ENCODE measurements at regions not wholly inside any gene's neighbourhood (a gene's known extent, or its start where the extent isn't known, plus 50 kb on each side); places are given as distances from the start of the nearest gene placed in this dataset.
A peak's percentile ranks its signal among the peaks of the same experiment; 100 is the strongest.

DNA sequence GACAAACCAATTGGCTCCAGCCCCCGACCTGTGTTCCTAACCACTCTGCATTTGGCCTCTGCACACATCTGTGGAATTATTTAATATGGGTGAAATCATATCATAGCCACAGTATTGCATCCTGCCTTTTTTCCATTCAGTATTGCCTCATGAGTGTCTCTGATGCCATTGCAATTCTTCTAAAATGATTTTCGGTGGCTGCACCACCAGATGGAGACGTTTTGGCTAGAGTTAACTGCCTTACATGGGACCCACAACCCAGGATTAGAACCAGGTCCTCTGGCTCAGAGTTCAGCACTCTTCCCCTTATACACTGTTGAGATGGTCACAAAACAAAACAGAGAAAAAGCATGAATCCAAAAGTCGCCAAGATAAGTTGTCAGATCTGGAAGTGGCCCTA lies 180.8 kb downstream of the EMX2 start:
- H3K4me3 ChIP-seq: no peak overlapping the region
- Mint-ChIP-seq H3K27me3 (ENCODE audit: insufficient read depth, low read depth, poor library complexity) (peaks cover 11% of the 10 kb centered on the region), H3K9me3 (no peaks in the 10 kb centered on the region), H3K27ac (no peak overlapping the region), H3K36me3 (ENCODE audit: low read depth) (no peaks in the 10 kb centered on the region), H3K4me3 (no peak overlapping the region), H3K4me1 (peaks cover 12% of the 10 kb centered on the region; the same call in 2 of the 3 replicates)
- peaks cover 7% of the 10 kb centered on the region; the same call in 1 of the 2 replicates for H3K4me1 ChIP-seq (ENCODE audit: insufficient read depth)
- ATAC-seq (no peak), DNase-seq (ENCODE audit: low spot score) (no peak)
- H3K36me3 ChIP-seq (ENCODE audit: insufficient read depth): no peaks in the 10 kb centered on the region
- no peak overlapping the region for H2AFZ ChIP-seq
- TF ChIP-seq EZH2 (IDR thresholded peaks at IDR 0.05; ENCODE audit: low read depth, unreplicated experiment): no peak
- TF ChIP-seq, protein P1, sequence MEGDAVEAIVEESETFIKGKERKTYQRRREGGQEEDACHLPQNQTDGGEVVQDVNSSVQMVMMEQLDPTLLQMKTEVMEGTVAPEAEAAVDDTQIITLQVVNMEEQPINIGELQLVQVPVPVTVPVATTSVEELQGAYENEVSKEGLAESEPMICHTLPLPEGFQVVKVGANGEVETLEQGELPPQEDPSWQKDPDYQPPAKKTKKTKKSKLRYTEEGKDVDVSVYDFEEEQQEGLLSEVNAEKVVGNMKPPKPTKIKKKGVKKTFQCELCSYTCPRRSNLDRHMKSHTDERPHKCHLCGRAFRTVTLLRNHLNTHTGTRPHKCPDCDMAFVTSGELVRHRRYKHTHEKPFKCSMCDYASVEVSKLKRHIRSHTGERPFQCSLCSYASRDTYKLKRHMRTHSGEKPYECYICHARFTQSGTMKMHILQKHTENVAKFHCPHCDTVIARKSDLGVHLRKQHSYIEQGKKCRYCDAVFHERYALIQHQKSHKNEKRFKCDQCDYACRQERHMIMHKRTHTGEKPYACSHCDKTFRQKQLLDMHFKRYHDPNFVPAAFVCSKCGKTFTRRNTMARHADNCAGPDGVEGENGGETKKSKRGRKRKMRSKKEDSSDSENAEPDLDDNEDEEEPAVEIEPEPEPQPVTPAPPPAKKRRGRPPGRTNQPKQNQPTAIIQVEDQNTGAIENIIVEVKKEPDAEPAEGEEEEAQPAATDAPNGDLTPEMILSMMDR (conservative IDR thresholded peaks at IDR 0.05; ENCODE audit: low read depth in 2 of 2): peak; percentile 10 to 26; a peak in 2 of 4 replicates
- no peak overlapping the region for H3K4me2 ChIP-seq
- H4K20me1 ChIP-seq (replicated peaks; ENCODE audit: insufficient read depth): no peaks in the 10 kb centered on the region
- no peak overlapping the region for H3K27ac ChIP-seq (ENCODE audit: low read depth)
- no peaks in the 10 kb centered on the region for H3F3A ChIP-seq (replicated peaks; ENCODE audit: low read depth)
- no peaks in the 10 kb centered on the region for H3K9me2 ChIP-seq (ENCODE audit: insufficient read depth)
- no peaks in the 10 kb centered on the region for H3K79me2 ChIP-seq (replicated peaks; ENCODE audit: insufficient read depth)
- H3K27me3 ChIP-seq (ENCODE audit: insufficient read depth): no peaks in the 10 kb centered on the region

DNA sequence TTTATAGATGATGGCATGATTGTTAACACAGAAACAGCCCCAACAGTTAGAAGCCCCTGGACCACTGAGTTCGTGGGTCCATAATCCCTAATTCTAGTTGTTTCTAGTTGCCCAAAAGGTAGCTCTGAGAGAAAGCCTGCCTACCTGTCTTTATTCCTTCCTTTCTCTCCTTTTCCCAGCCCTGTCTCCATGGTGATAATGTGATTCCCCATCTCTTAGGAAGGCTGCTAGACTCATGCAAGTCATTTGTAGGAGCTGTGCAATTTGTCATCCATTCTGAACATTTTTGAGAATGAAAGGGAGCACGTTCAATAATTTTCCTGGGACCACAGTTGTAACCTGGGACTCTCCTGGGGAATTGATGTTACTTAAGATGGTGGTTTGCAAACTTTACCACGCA lies 183.4 kb downstream of the EMX2 start:
- H3K27me3 ChIP-seq (ENCODE audit: insufficient read depth): no peaks in the 10 kb centered on the region
- H3K27ac Mint-ChIP-seq: no peak overlapping the region
- H3K27me3 Mint-ChIP-seq (ENCODE audit: insufficient read depth, low read depth, poor library complexity): peaks cover 10% of the 10 kb centered on the region

DNA sequence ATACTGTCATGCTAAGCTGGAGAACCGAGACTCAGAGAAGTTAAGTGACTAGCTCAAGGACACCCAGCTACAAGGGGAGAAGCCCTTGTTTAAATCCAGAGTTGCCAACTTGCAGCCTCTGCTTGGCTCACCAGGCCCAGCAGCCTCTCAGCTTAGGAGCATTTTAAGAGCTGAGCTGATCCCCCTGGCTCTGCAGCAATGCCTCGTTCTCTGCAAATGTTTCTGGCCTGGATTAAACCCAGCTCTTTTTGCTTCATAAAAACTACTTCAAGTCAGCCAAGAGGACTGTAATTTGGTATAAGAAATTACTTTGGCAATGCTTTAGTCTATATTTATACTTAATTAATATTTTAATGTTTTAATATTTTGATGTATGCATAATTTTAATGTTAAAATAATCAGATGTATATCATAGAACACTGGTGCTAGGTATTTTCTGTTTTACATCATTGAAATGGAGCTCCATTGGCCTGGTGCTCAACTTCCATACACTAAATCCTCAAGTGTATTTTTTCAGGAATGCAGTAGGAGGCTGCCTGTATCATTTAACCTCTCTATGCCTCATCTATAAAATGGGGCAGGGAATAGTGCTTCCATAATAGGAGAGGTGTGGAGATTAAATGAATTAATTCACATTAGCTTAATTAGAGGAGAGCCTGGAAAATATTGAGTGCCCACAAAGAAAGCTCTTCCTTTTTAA lies 184.2 kb downstream of the EMX2 start:
- H3F3A ChIP-seq (replicated peaks; ENCODE audit: low read depth): no peaks in the 10 kb centered on the region
- no peak overlapping the region for H2AFZ ChIP-seq
- H3K27me3 Mint-ChIP-seq (ENCODE audit: insufficient read depth, low read depth, poor library complexity): peaks cover 7% of the 10 kb centered on the region
- no peak overlapping the region for H3K27ac ChIP-seq (ENCODE audit: low read depth)
- no peaks in the 10 kb centered on the region for H3K36me3 Mint-ChIP-seq (ENCODE audit: low read depth)
- ATAC-seq: no peak
- peaks cover 17% of the 10 kb centered on the region for H3K4me1 Mint-ChIP-seq
- no peak overlapping the region for H3K4me3 Mint-ChIP-seq
- no peaks in the 10 kb centered on the region for H3K36me3 ChIP-seq (ENCODE audit: insufficient read depth)
- no peak for TF ChIP-seq STAT1 (IDR thresholded peaks at IDR 0.05; ENCODE audit: unreplicated experiment)
- TF ChIP-seq, protein P1 (conservative IDR thresholded peaks at IDR 0.05; ENCODE audit: low read depth in 2 of 2): no peak
- TF ChIP-seq EZH2phosphoT487 (IDR thresholded peaks at IDR 0.05; ENCODE audit: unreplicated experiment): no peak
- no peak for TF ChIP-seq ZNF114 (CRISPR knock-in tag; IDR thresholded peaks at IDR 0.05)
- TF ChIP-seq CREB1 (CRISPR knock-in tag; IDR thresholded peaks at IDR 0.05; ENCODE audit: low read depth): no peak
- TF ChIP-seq, protein P2, sequence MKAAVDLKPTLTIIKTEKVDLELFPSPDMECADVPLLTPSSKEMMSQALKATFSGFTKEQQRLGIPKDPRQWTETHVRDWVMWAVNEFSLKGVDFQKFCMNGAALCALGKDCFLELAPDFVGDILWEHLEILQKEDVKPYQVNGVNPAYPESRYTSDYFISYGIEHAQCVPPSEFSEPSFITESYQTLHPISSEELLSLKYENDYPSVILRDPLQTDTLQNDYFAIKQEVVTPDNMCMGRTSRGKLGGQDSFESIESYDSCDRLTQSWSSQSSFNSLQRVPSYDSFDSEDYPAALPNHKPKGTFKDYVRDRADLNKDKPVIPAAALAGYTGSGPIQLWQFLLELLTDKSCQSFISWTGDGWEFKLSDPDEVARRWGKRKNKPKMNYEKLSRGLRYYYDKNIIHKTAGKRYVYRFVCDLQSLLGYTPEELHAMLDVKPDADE (IDR thresholded peaks at IDR 0.05): no peak
- no peak for TF ChIP-seq JUNB (IDR thresholded peaks at IDR 0.05; ENCODE audit: unreplicated experiment)
- TF ChIP-seq NANOG (IDR thresholded peaks at IDR 0.05; ENCODE audit: borderline replicate concordance): no peak
- TF ChIP-seq ZNF331 (CRISPR knock-in tag; IDR thresholded peaks at IDR 0.05; ENCODE audit: low read depth): no peak
- TF ChIP-seq EZH2 (IDR thresholded peaks at IDR 0.05; ENCODE audit: low read depth, unreplicated experiment): no peak
- no peak overlapping the region for H3K27ac Mint-ChIP-seq
- no peak overlapping the region for H3K4me3 ChIP-seq
- H3K27me3 ChIP-seq (ENCODE audit: insufficient read depth): no peaks in the 10 kb centered on the region
- H3K79me2 ChIP-seq (replicated peaks; ENCODE audit: insufficient read depth): no peaks in the 10 kb centered on the region
- H3K9me3 Mint-ChIP-seq: no peaks in the 10 kb centered on the region
- H3K4me1 ChIP-seq (ENCODE audit: insufficient read depth): peaks cover 13% of the 10 kb centered on the region
- H3K9me2 ChIP-seq (ENCODE audit: insufficient read depth): no peaks in the 10 kb centered on the region
- H4K20me1 ChIP-seq (replicated peaks; ENCODE audit: insufficient read depth): no peaks in the 10 kb centered on the region
- no peak overlapping the region for H3K4me2 ChIP-seq
- no peak for DNase-seq (ENCODE audit: low spot score)

More for the DNA sequence above, 183.4 kb downstream of the EMX2 start:
- Histone ChIP-seq H3K4me3 (no peak overlapping the region), H2AFZ (no peak overlapping the region), H3K4me1 (ENCODE audit: insufficient read depth) (peaks cover 7% of the 10 kb centered on the region), H3K9me2 (ENCODE audit: insufficient read depth) (no peaks in the 10 kb centered on the region), H3K36me3 (ENCODE audit: insufficient read depth) (no peaks in the 10 kb centered on the region), H3F3A (replicated peaks; ENCODE audit: low read depth) (no peaks in the 10 kb centered on the region), H3K27ac (ENCODE audit: low read depth) (no peak overlapping the region), H4K20me1 (replicated peaks; ENCODE audit: insufficient read depth) (no peaks in the 10 kb centered on the region), H3K79me2 (replicated peaks; ENCODE audit: insufficient read depth) (no peaks in the 10 kb centered on the region), H3K4me2 (no peak overlapping the region)
- DNase-seq (ENCODE audit: low spot score) (no peak), ATAC-seq (no peak)
- Mint-ChIP-seq H3K4me3 (no peak overlapping the region), H3K36me3 (ENCODE audit: low read depth) (no peaks in the 10 kb centered on the region), H3K4me1 (peaks cover 16% of the 10 kb centered on the region), H3K9me3 (no peaks in the 10 kb centered on the region)
- no peak for TF ChIP-seq ZNF331 (CRISPR knock-in tag; IDR thresholded peaks at IDR 0.05; ENCODE audit: low read depth)

Data from GM23338 (cell line).